ENCODE measurements at regions not wholly inside any gene's neighbourhood (a gene's known extent, or its start where the extent isn't known, plus 50 kb on each side); places are given as distances from the start of the nearest gene placed in this dataset.
"Not testable (repeated sequence)": the region's sequence is repeated elsewhere in the genome, so short reads cannot be mapped to it uniquely, and the experiment has no call there.

DNA sequence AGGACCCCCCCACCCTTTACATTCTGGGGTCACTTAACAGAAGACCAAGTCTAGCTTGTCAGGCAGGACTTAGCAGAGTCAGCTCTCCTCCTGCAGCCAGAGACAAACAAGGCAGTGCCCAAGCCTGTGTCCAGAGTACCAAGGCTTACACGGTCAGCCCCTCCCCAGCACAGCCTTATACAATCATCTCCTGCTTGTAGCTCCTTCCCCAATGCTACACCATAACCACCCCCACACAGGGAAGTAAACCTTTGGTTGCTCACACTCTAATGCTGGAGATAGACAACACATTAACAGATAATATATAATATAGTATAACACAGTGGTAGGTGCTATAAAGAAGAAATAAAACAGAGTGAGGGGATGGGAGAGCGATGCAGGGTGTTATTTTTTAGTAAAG, 175.4 kb upstream of the PWP1 start:
- DNase-seq: no peak

DNA sequence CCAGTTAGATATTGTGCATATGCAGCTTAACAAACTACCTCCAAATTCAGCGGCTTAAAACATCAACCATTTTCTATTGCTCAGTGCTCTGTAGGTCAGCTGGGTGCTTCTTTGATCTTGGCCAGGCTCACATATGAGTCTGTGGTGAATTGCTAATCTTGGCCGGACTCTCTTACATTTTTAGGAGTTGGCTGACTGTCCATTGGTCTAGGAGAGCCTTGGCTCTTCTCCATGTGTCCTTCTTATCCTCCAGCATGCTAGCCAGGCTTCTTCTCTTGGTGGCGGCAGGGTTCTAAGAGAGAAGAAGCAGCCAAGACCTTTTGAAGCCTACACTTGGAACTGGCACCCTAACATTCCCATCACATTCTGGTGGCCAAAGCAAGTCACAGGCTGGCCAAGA, 174.3 kb upstream of the PWP1 start:
- DNase-seq: no peak

DNA sequence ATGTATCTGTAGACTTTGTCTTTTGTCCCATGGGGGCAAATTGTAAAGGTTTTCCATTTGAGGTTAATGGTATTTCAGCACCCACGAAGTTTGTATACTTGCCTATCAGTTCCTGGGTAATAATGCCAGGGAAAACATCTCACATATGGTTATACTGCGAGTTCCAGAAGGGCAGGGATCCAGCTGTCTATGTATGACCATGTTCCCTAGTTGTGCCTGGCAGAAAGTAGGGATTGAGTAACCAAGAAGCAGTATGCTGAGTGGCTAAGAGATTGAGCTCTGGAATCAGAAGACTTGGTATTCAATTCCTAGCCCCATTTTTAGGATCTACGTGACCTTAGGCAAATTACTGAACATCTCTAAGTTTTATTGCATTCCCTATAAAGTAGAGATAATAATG, 173.2 kb upstream of the PWP1 start:
- DNase-seq: no peak

DNA sequence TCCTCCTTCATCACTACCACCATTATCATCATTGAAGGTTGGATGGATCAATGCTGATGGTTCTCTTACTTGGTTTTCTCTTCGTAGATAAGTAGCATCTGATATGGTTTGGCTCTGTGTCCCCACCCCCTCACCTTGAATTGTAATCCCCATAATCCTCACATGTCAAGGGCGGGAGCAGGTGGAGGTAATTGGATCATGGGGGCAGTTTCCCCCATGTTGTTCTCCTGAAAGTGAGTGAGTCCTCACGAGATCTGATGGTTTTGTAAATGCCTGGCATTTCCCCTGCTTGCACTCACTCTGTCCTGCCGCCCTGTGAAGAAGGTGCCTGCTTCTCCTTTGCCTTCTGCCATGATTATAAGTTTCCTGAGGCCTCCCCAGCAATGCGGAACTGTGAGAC, 172.4 kb upstream of the PWP1 start:
- no peak for DNase-seq

DNA sequence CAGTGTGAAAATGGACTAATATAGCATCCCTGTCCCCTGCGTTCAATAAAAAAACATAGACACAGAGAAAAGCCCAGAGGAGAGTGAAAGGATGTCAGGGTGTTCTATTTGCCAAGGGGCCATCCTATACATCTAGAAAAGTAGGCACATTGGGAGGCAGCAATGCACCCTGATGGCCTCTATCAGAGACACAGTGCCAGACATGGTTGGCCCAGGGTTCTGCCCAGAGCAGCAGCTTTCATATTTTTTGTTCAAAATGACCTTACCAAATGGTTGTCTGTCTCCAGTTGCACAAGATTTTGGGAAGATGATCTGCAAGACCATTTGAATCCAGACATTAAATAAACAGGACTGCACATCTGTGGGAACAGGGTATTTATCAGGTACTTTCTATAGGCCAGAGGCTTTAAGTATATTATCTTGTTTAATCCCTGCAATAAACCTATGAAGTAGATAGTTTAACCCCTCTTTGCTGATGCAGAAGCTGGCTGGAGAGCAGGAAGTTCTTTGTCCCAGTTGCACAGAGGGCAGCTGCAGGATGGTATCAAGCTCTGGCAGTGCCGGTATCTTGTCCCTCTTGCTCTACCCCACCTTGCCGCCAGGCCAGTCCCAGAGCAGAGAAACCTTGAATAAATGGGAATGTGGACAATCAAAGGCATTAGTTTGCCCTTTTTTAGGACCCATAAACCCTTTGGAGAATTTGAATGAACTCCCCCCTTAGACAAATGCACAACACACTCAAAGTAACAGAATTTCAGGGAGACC, 171.8 kb upstream of the PWP1 start:
- DNase-seq: no peak

DNA sequence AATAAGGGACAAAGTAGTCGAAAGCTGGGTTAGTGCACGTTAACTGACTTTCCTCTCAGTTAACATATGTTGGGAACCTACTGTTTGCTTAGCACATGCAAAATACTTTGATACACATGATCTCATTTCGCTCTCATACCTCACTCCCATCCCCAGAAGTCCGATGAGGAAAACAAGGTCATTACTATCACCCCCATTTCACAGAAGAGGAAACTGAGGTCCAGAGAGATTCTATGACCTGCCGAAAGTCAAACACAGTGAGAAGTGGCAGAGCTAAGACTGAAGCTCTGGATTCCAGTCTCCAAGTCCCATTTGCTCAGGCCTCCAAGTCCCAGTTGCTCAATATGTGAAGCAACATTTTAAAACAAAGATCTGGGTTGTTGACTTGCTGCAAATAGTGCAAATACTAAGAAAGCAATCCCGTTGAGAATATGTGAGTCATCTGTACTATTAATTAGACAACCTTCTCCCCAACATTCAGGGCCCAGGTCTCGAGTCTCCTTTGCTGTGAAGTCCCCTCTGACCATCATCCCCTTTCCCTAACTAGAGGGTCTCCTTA, 170.6 kb upstream of the PWP1 start:
- DNase-seq: no peak

DNA sequence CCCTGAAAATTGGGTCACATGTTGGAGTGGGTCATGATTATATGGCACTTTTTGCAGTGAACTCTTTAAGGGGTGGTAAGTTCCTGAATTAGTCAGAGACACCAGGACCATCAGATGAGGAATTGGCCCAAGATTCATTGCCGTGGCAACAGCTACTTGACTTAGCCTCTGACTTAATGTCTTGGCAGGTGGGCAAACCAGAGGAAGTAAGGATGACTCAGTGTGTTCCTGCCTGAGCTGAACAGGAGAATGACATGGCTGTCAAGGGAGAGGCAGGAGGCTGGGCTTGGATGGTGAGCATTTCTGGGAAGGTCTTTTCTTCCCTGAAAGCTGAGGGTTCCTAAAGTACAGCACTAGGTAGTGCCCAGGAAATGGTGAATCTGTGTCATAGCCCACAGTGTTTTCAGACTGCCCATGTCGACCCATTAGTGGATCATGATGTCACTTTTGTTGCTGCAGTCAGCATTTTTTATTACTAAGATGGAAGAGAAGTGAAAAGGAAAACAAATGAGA, 170.1 kb upstream of the PWP1 start:
- DNase-seq: peak; percentile 43

DNA sequence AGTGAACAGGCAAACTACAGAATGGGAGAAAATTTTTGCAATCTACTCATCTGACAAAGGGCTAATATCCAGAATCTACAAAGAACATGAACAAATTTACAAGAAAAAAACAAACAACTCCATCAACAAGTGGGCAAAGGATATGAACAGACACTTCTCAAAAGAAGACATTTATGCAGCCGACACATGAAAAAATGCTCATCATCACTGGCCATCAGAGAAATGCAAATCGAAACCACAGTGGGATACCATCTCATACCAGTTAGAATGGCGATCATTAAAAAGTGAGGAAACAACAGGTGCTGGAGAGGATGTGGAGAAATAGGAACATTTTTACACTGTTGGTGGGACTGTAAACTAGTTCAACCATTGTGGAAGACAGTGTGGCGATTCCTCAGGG, 167.8 kb upstream of the PWP1 start:
- DNase-seq: not testable (repeated sequence)

DNA sequence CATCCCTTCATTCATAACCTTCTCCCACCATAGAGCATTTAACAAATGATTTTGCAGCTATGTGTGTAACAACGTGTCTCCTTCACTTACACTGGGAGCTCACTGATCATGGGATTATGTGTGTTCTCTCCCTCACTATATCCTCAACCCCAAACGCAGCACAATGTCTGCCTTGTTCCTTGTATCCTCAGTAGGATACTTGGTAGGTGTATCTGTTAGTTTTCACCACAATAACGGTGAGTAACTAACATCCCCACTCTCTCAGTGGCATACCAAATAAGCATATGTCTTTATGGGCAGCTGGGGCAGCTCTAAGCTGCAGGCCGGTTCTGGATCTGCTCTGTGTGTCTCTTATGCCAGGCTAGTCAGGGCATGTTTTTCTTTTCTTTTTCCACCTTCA, 166.7 kb upstream of the PWP1 start:
- no peak for DNase-seq

DNA sequence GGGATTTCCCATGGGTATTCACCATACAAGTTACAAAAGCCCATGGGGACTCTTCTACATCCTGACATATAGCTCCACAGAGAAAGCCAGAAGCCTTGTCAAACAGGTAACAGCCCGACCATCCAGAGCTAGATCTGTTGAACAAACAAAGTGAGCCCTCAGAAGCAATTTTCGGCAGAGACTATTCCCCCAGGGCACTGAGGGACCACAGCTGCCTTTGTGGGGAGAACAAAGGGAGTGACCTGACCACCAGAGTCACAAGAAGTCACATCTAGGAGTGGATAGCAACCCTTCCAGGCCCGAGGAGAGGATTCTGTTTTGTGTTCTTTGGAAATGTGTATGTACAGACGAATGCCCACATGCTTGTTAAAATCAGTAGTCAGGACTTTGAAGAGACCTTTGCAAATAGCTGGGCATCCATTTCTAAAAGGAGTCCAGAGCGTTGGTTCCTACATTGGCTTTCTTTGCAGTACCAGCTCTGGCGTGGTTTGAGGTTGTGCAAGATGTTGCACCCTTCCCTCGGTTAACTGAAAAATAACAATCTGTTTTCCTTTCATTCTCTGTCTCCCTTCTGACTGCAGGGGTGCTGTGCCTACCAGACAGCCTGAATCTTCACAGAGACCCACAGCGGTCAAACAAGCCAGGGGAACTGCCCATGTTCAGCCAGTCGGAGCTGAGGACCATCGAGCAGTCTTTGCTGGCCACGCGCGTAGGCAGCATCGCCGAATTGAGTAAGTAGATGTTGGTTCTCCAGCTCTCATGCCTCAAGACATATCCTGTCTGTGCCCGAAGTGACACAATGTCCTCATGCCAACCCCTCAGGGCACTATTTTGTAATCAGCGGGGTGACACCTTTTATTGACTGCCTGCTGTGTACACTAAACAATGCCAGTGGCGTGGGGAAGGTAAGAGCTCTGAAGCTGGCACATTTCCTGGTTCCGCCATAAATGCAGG, 165.4 kb upstream of the PWP1 start:
- no peak for DNase-seq

DNA sequence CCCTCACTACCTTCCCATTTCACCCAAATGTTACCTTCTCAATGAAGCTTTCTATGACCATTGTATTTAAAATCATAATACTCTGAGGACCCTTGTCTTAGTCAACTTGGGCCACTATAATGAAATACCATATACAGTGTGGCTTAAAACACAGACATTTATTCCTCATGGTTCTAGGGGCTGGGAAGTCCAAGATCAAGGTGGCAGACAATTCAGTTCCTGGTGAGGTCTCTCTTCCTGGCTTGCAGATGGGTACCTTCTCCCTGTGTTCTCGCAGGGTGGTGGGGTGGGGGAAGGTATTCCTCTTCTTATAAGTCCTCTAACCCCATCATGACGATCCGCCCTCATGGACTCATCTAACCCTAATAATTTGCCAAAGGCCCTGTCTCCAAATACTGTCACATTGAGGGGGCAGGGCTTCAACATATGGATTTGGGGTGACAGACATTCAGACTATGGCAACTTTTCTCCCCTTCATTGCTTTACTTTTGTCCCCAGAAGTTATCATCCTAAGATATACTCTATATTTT, 163.7 kb upstream of the PWP1 start:
- no peak for DNase-seq

DNA sequence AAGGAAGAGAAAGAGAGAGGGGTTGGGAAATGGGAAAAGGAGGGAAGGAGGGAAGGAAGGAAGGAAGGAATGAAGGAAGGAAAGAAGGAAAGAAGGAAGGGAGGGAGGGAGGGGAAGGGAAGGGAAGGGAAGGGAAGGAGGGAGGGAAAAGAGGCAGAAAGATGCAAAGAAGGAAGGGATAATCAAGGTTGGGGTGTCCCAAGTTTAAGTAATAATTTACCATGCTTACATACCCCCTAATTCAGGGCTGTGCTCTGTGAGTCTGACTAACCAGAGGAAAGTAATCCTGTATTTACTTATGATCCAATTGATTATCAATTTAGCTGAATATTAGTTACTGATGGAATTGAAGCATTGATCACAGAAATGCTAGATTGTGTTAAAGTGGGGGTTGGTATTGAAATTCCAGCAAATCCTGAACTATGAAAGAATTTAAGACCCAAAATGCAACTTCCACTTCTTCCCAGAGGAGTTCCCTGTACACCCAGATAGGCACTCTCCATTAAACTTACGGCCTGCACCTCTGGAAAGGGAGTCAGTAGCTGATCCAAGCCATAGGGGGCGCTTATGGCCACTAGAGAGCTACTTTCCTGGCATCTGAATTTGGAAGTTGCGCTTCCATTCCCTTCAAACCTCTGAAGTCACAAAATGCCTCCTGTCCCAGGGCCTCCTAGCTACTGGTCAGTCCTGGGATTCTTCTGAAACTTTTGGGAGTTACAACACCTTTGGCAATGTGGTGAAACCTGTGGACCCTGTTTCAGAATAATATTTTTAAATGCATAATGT, 162.7 kb upstream of the PWP1 start:
- DNase-seq: no peak

DNA sequence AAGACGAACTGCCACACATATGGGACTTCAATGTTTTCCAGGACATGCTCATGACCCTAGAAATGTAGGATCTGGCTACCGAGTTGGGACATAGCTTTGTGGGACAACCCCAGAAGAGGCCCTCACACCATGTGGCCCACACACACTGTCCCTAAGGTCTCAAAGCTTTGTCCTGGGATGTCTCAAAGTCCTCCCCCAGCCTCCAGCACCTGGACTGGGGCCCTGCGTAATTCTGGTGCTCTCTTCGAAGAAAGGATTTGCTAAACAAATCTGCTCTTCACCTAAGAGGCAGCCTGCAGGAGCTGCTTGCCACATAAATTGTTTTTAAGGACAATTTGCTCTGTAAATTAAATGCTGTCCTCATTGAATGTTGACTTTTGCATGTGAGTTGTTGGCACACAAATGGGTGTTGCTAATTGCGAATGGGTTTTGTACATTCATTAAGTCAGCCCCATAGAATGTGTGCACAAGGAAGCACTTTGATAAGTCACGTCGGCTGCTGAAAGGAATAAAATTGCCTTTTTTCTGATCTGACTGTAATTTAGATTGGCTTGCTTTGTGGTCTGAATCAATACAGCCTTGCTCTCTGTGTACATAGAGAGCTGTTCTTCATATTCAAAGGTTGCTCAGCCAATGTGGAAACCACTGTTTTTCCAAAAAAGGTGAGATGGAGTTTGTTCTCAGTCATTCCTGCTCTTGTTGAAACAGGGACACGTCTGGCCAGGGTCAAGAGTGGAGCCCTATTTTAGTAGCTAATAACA, 161.6 kb upstream of the PWP1 start:
- no peak for DNase-seq

DNA sequence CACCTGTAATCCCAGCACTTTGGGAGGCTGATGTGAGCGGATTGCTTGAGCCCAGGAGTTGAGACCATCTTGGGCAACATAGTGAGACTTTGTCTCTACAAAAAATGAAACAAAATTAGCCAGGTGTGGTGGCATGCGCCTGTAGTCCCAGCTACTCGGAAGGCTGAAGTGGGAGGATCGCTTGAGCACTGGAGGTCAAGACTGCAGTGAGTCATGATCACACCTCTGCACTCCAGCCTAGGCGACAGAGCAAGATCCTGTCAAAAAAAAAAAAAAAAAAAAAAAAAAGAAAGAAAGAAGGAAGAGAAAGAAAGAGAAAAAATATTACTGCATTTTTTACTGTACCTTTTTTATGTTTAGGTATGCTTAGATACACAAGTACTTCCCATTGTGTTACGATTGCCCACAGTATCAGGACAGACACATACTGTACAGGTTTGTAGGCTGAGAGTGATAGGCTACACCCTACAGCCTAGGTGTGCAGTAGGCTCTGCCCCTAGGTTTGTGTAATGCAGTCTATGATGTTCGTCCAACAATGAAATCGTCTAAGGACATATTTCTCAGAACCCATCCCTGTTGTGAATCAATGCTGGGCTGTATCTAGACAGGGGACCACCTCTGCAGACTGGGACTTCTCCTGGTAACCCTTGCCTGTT, 160.4 kb upstream of the PWP1 start:
- no peak for DNase-seq

DNA sequence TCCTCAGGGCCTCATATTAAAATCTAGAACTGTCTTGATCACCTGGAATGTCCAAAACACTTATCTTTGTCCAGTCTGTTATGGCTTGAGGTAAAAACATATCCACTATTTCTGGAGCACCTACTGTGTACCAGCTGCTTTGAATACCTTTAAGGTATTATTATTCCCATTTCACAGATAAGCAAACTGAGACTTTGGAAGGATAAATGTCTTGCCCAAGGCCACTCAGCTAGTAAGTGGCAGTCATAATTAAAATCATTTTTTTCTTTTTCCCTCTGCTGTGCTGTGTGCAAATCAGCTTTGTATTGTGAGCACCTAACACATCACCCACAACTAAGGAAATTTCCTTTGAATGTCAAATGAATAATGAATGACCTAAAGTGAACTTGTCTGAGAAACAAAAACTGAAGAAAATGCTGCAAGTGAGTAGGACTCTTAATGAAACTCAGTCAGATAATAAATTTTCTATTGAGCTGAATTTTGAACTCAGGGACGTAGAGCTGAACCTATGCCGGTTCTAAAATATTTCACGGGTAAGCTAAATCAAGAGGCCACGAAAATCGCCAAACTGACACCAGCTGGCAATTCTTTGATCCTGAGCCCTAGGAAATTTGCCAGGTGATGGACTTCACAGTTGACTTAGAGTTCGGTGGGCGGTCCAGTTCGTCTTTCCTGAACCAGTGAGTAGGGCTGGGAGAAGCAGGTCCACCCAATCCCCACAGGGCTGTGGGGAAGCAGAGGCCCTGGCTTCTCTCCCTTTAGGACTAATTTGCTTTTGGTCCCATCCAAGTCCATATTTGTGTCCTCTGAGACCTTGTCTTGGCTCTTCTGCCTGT, 159.7 kb upstream of the PWP1 start:
- no peak for DNase-seq

DNA sequence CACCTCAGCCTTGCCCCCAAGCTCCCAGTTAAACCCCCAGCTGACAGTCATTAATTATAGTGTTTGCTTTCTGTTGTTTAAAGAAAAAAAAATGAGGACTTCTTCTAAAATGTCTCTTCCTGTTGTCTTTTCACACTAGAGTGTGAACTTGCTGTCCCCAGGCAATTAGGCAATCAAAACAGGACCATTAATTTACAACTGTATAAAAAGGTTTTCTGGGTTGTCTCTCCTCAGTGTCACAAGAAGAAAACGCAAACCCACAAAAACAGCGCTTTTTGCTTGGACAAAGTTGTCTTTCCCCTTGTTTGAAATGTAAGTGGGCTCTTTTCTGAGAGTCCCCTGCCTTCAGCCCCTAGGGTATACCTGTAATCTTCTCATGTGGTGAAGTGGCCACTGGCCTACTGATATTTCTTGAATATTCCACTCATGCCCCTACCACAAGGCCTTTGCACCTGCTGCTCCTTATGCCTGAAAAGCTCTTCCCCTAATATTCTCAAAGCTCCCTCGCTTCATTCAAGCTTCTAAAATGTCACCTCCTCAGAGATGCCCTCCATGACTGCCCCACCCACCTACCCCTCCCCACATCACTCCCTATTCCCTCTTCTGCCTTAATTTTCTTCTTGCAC, 158.9 kb upstream of the PWP1 start:
- no peak for DNase-seq

DNA sequence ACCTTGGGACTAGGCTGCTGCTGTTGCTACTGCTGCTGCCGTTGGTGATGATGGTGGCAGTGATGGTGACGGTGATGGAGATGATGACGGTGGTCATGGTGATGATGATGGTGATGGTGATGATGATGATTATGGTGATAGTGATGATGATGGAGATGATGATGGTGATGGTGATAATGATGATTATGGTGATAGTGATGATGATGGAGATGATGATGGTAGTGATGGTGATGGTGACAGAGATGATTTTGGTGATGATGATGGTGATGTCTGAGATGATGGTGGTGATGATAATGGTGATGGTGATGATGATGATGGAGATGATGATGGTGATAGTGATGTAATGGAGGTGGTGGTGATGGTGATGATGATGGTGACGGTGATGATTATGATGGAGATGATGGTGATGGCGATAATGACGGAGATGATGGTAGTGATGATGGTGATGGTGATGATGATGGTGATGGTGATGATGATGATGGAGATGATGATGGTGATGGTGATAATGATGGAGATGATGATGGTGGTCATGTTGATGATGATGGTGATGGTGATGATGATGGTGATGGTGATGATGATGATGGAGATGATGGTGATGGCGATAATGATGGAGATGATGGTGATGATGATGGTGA, 156.8 kb upstream of the PWP1 start:
- DNase-seq: no peak

DNA sequence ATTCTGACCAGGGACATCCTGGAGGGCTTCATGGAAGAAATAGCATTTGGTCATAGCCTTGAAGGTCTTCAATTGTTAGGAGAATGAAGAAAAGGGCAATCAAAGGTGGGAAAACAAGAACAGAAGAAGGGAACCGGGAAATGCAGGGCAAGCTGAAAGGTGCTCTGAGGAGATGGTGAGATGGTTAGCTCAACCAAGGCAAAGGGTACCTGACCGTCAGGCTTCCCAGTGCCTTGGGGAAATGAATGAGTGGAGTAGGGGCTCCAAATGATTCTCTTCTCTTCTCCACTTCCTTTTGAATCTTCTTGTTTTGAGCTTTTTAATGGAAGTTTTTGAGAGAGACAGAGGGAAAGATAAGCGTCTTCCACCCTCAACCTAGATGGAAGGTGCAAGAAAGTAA, 155.6 kb upstream of the PWP1 start:
- no peak for DNase-seq

DNA sequence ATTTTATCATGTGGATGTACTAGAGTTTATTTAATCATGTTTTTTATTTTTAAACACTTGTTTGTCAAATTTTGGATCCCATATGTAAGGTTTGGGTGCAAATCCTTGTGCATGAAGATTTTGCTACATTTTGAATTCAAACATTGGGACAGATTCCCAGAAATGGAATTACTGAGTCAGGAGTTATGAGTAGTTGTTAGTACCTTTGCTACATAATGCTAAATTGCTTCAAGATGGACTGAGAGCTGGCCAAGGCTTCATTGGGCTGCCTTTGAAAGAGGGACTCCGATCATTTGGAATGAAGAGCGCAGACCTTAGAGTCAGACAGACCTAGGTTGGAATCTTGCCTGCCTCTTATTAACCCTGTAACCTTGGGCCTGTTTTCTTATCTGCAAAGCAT, 154.9 kb upstream of the PWP1 start:
- no peak for DNase-seq
